GM21723 (cell line): ENCODE measurements at regions not wholly inside any gene's neighbourhood (a gene's known extent, or its start where the extent isn't known, plus 50 kb on each side); places are given as distances from the start of the nearest gene placed in this dataset.

Source experiments
- ATAC-seq: cut with Tn5 transposase; IDR thresholded peaks from one replicate; pipeline ENCODE4 v1.9.1; 2021; ENCODE audit warnings: mild to moderate bottlenecking, moderate library complexity; ENCODE audit not compliant: unreplicated experiment

GRCh38 chr13:22263185-22263584 is 592.3 kb downstream of the FGF9 start:
- ATAC-seq, result no peak

GRCh38 chr13:22265563-22265962 is 594.7 kb downstream of the FGF9 start:
- ATAC-seq, result no peak

- ATAC-seq, result no peak
Measured at GRCh38 chr13:22270881-22271280, 600.0 kb downstream of the FGF9 start.

GRCh38 chr13:22271903-22272302 is 601.0 kb downstream of the FGF9 start:
- ATAC-seq, result no peak

- no peak for ATAC-seq
Measured at GRCh38 chr13:22275393-22275792, 604.5 kb downstream of the FGF9 start.

GRCh38 chr13:22276616-22277015 is 605.7 kb downstream of the FGF9 start:
- ATAC-seq, result no peak

- ATAC-seq, result peak; percentile 80
Measured at GRCh38 chr13:22278336-22278929, 607.6 kb downstream of the FGF9 start.

GRCh38 chr13:22285867-22286266 is 615.0 kb downstream of the FGF9 start:
- ATAC-seq, result no peak

GRCh38 chr13:22286338-22286737 is 615.5 kb downstream of the FGF9 start:
- ATAC-seq, result no peak

- ATAC-seq, result no peak
Measured at GRCh38 chr13:22287343-22287920, 616.6 kb downstream of the FGF9 start.

- ATAC-seq, result no peak
Measured at GRCh38 chr13:22288496-22288895, 617.6 kb downstream of the FGF9 start.

GRCh38 chr13:22289711-22290110 is 618.8 kb downstream of the FGF9 start:
- ATAC-seq, result no peak

GRCh38 chr13:22298530-22298929 is 627.7 kb downstream of the FGF9 start:
- no peak for ATAC-seq

- no peak for ATAC-seq
Measured at GRCh38 chr13:22311734-22312404, 641.0 kb downstream of the FGF9 start.

- no peak for ATAC-seq
Measured at GRCh38 chr13:22312405-22312803, 641.5 kb downstream of the FGF9 start.

- no peak for ATAC-seq
Measured at GRCh38 chr13:22316494-22317025, 645.7 kb downstream of the FGF9 start.

GRCh38 chr13:22320991-22321390 is 650.1 kb downstream of the FGF9 start:
- no peak for ATAC-seq

- no peak for ATAC-seq
Measured at GRCh38 chr13:22325761-22326160, 654.9 kb downstream of the FGF9 start.

- ATAC-seq, result no peak
Measured at GRCh38 chr13:22332416-22332815, 661.5 kb downstream of the FGF9 start.

GRCh38 chr13:22336460-22336859 is 665.6 kb downstream of the FGF9 start:
- ATAC-seq, result no peak

GRCh38 chr13:22357132-22357531 is 686.3 kb downstream of the FGF9 start:
- ATAC-seq, result no peak

GRCh38 chr13:22369090-22369489 is 698.2 kb downstream of the FGF9 start:
- no peak for ATAC-seq
